Heart left ventricle (tissue), 16 donors: ENCODE measurements at regions not wholly inside any gene's neighbourhood (a gene's known extent, or its start where the extent isn't known, plus 50 kb on each side); places are given as distances from the start of the nearest gene placed in this dataset.

Experiments used
- ATAC-seq, 4 donors: fragments of 200-7000 bp; cut with Tn5 transposase; one replicate each; pipeline ENCODE4 v1.9.1; 2020 to 2022; ENCODE audit warnings: moderate library complexity in 4 of 4, mild to moderate bottlenecking in 3 of 4, moderate number of reproducible peaks in 1 of 4
- DNase-seq, 5 donors: peaks; one replicate each; pipeline ENCODE4 v3.0.0-alpha.2; 2020
- H3K27ac ChIP-seq, 12 donors: fragments of 200-600 bp; sonication (generic) in 4 of 12; one replicate each; pipeline versions ENCODE4 v1.5.0 to v1.8.0; 2016 to 2022; ENCODE audit warnings: mild to moderate bottlenecking in 2 of 12
- H3K27me3 ChIP-seq, 9 donors: fragments of 200-600 bp; sonication (generic) in 2 of 9; one replicate each; pipeline versions ENCODE4 v1.5.1 to v1.8.0; 2016 to 2022; ENCODE audit warnings: mild to moderate bottlenecking in 3 of 9
- H3K36me3 ChIP-seq, 9 donors: fragments of 200-600 bp; sonication (generic) in 2 of 9; one replicate each; pipeline versions ENCODE4 v1.5.0 to v1.8.0; 2018 to 2022; ENCODE audit warnings: mild to moderate bottlenecking in 2 of 9
- H3K4me1 ChIP-seq, 12 donors: fragments of 200-600 bp; sonication (generic) in 4 of 12; one replicate each; pipeline versions ENCODE4 v1.5.0 to v1.8.0; 2016 to 2022; ENCODE audit warnings: mild to moderate bottlenecking in 3 of 12
- H3K4me3 ChIP-seq, 12 donors: fragments of 200-600 bp; sonication (generic) in 4 of 12; one replicate each; pipeline versions ENCODE4 v1.5.0 to v1.8.0; 2017 to 2022; ENCODE audit warnings: mild to moderate bottlenecking in 9 of 12, moderate library complexity in 4 of 12
- H3K9me3 ChIP-seq, 12 donors: fragments of 200-600 bp; sonication (generic) in 4 of 12; one replicate each; pipeline versions ENCODE4 v1.5.0 to v1.8.0; 2016 to 2022; ENCODE audit warnings: mild to moderate bottlenecking in 1 of 12
- POLR2A ChIP-seq, 2 donors: fragments of 450-650 bp; IDR thresholded peaks; one replicate each; pipeline ENCODE4 v1.6.1; 2017; ENCODE audit warnings: antibody characterized with exemption in 2 of 2, mild to moderate bottlenecking in 2 of 2, moderate library complexity in 2 of 2
- WGBS, 4 donors: extraction: QIAGEN DNeasy Blood & Tissue Kit in 2 of 4; methylation state at CpG; one replicate each; pipeline versions ENCODE4 v1.1.5 to v1.1.7; 2013 to 2018; 5-methylcytosine and 5-hydroxymethylcytosine counted together
- intact Hi-C, 10 donors: fragments of 100-400 bp; cut with DNase I; formaldehyde crosslinking; loops; one replicate each; pipeline versions ENCODE4 v1.11.1 to v1.14.2; 2022
- TF ChIP-seq, protein P1 (sequence below), 12 donors: fragments of 200-600 bp; sonication (generic) in 4 of 12; IDR thresholded peaks; one replicate each; pipeline versions ENCODE4 v1.5.0 to v1.8.0; 2018 to 2022; ENCODE audit warnings: antibody characterized with exemption in 12 of 12, mild to moderate bottlenecking in 5 of 12
- donor health status: ischemic (EF 13 %, LVEDD 7.1; RV severe dilation, severe dysfunction).
- donor health status: healthy with polysubstance abuse.
- donor health status: DM: no; HTN: yes; CAD: no.
- donor health status: DM: no; HTN: no; CAD: no.
- donor health status: ischemic (EF 25% LVEDD 6.9; RV normal size, moderate dysfunction).
- donor health status: ischemic (EF 25% LVEDD 5.7; RV mildly dilated, moderate dysfunction).
- donor health status: healthy.
- donor health status: DM: yes; HTN: yes; CAD: no.
- donor health status: ischemic (EF 35%, LVEDD 5.7; RV mildly dilated, moderate dysfunction).
- donor health status: nonischemic (EF 11% LVEDD 7.7; RV severe dilation, severe dysfunction).
- donor health status: DM: yes; HTN: yes; CAD: no.
- donor health status: PGD.
- donor health status: ischemic (EF 29% LVEDD 5.4; RV normal size, mild dysfunction).
- donor health status: nonischemic (EF 23%, LVEDD 6.1; RV moderate dilation, normal function).

DNA sequence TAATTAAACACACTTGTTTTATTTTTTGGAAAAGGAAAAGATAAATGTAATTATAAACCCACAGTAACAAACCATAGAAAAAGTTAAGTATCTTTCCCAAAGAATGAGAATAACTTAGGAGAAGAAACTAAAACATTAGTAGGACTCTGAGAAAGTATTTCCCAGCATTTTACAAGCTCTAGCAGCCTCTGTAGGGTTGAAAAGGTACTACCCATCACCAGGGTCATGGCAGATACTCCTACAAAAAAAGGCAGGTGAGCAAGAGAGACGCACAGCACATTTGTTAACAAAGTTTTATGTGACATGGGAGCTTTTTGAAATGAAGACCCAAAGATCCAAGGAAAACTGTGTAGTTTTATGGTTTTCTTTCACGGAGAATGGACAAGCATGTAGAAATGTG lies 77.7 kb upstream of the FAM169A start:
- Histone ChIP-seq H3K36me3 (no peaks in the 10 kb centered on the region), H3K27me3 (peaks cover 0 to 4% (median 0%) of the 10 kb centered on the region in 9 donors), H3K9me3 (no peaks in the 10 kb centered on the region), H3K4me1 (no peaks in the 10 kb centered on the region), H3K4me3 (no peak overlapping the region), H3K27ac (no peak overlapping the region)
- WGBS, 4 donors: 55 to 61% (median 58%) methylated on average over 2 of the region's 2 CpGs
- intact Hi-C loops: no loop called here
- no peak for TF ChIP-seq POLR2A (IDR thresholded peaks at IDR 0.05)
- TF ChIP-seq, protein P1, sequence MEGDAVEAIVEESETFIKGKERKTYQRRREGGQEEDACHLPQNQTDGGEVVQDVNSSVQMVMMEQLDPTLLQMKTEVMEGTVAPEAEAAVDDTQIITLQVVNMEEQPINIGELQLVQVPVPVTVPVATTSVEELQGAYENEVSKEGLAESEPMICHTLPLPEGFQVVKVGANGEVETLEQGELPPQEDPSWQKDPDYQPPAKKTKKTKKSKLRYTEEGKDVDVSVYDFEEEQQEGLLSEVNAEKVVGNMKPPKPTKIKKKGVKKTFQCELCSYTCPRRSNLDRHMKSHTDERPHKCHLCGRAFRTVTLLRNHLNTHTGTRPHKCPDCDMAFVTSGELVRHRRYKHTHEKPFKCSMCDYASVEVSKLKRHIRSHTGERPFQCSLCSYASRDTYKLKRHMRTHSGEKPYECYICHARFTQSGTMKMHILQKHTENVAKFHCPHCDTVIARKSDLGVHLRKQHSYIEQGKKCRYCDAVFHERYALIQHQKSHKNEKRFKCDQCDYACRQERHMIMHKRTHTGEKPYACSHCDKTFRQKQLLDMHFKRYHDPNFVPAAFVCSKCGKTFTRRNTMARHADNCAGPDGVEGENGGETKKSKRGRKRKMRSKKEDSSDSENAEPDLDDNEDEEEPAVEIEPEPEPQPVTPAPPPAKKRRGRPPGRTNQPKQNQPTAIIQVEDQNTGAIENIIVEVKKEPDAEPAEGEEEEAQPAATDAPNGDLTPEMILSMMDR (IDR thresholded peaks at IDR 0.05): peak in 1 of 12 donors; percentile 6
- no peak for ATAC-seq
- no peak for DNase-seq

DNA sequence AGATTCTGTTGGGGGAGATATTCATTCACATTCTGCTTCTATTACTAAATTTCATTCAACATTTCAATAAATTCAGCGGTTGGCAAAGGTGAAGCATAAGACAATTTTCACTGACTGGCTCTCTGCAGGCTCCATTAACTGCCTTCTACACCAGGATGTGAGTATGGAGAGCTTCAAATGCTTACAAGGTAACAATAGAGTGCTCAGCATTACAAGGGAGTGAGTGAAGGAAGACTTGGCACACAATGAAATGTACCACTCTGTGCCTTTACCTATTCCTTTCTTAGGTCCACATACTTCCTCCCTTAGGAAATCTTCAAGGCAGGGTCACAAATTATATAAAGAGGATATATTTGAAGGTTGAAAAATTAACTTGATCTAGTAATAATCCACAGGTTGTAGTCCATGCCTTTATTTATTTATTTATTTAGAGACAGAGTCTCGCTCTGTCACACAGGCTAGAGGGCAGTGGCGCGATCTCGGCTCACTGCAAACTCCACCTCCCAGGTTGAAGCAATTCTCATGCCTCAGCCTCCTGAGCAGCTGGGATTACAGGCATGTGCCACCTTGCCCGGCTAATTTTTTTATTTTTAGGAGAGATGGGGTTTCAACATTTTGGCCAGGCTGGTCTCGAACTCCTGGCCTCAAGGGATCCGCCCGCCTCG lies 76.6 kb upstream of the FAM169A start:
- Histone ChIP-seq H3K36me3 (no peaks in the 10 kb centered on the region), H3K9me3 (no peaks in the 10 kb centered on the region), H3K27ac (no peak overlapping the region), H3K4me3 (no peak overlapping the region), H3K27me3 (peaks cover 0 to 5% (median 0%) of the 10 kb centered on the region in 9 donors), H3K4me1 (no peaks in the 10 kb centered on the region)
- no peak for ATAC-seq
- TF ChIP-seq POLR2A (IDR thresholded peaks at IDR 0.05): no peak
- TF ChIP-seq, protein P1 (IDR thresholded peaks at IDR 0.05): no peak
- WGBS, 4 donors: 85 to 91% (median 89%) methylated on average over 10 of the region's 10 CpGs
- intact Hi-C loops: no loop called here
- DNase-seq: no peak

DNA sequence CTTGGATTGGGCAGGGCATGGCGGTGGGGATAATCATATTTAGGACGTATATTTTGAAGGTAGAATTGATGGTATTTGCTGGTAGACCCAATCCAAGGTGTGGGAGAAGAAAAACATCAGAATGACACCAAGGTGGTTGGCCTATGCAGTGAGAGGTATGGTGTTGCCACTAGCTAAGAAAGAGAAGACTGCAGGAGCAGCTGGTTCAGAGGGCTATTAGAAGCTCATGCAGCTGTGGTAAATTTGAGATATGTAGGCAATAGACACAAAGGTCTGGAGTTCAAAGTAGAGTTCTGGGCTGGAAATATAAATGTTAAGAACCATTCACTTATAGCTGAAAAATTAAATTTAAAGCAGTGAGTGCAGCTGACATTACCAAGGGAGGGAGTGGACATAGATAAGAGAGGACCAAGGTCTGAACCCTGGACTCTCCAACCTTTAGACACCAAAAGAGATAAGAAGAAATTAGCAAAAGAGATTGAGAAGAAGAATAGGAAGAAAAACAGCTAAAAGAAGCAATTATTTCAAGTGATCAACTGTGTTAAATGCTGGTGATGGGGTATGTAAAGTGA lies 74.7 kb upstream of the FAM169A start:
- TF ChIP-seq POLR2A (IDR thresholded peaks at IDR 0.05): no peak
- TF ChIP-seq, protein P1 (IDR thresholded peaks at IDR 0.05): no peak
- 77 to 84% (median 82%) methylated on average over 2 of the region's 2 CpGs for WGBS, 4 donors
- H3K27ac ChIP-seq: no peak overlapping the region
- DNase-seq (no peak), ATAC-seq (no peak)
- H3K36me3 ChIP-seq: no peaks in the 10 kb centered on the region
- no peak overlapping the region for H3K4me3 ChIP-seq
- no peaks in the 10 kb centered on the region for H3K9me3 ChIP-seq
- peaks cover 0 to 18% (median 0%) of the 10 kb centered on the region in 9 donors for H3K27me3 ChIP-seq
- intact Hi-C loops: no loop called here
- no peaks in the 10 kb centered on the region for H3K4me1 ChIP-seq

DNA sequence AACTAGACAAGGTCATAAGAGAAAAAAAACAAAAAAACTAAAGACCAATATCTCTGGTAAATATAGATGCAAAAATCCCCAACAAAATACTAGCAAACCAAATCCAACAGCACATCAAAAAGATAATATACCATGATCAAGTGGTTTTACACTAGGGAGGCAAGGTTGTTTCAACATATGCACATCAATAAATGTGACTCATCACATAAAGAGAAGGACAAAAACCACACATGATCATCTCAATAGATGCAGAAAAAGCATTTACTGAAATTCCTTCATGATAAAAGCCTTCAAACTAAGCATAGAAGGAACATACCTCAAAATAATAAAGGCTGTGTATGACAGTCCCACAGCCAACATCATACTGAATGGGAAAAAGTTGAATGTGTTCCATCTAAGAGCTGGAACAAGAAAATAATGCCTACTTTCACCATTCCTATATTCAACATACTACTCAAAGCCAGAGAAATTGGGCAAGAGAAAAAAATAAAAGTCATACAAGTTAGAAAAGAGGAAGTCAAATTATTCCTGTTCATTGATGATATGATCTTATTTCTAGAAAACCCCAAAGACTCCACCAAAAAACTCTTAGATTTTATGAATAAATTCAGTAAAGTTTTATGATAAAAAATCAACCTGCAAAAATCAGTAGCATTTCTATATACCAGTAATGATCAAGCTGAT lies 72.2 kb upstream of the FAM169A start:
- H3K27me3 ChIP-seq: peaks cover 0 to 33% (median 10%) of the 10 kb centered on the region in 9 donors
- no peak for DNase-seq

More for the DNA sequence above, 72.2 kb upstream of the FAM169A start:
- Histone ChIP-seq H3K27ac (no peak overlapping the region), H3K36me3 (no peaks in the 10 kb centered on the region), H3K9me3 (no peaks in the 10 kb centered on the region), H3K4me3 (no peak overlapping the region), H3K4me1 (peaks cover 0 to 12% (median 0%) of the 10 kb centered on the region in 12 donors)
- TF ChIP-seq, protein P1 (IDR thresholded peaks at IDR 0.05): no peak
- TF ChIP-seq POLR2A (IDR thresholded peaks at IDR 0.05): no peak
- intact Hi-C loops: no loop called here
- ATAC-seq: no peak
